Panc1 (cell line): ENCODE measurements at regions not wholly inside any gene's neighbourhood (a gene's known extent, or its start where the extent isn't known, plus 50 kb on each side); places are given as distances from the start of the nearest gene placed in this dataset.

Experiments used
- ATAC-seq: fragments of 200-7000 bp; cut with Tn5 transposase; 2 replicates; pipeline ENCODE4 v1.9.1; 2020; ENCODE audit warnings: mild to moderate bottlenecking, moderate library complexity
- BruUV-seq: library from RNA; stranded (reverse); fragments of 400-500 nt; replicated peaks from 2 replicates; lab custom pipeline; 2021; lab: Mats Ljungman, UMichigan
- CTCF ChIA-PET: fragments of 300-600 bp; sonication (Branson Sonifier 250); formaldehyde crosslinking; loops from one replicate; lab custom pipeline; 2022; ENCODE audit warnings: antibody characterized with exemption; lab: Charles Lee
- POLR2A ChIA-PET: fragments of 300-600 bp; sonication (Branson Sonifier 250); formaldehyde crosslinking; loops from one replicate; lab custom pipeline; 2022; ENCODE audit warnings: antibody characterized with exemption; lab: Charles Lee
- DNase-seq: peaks from one replicate; pipeline ENCODE4 v3.0.0-alpha.2; 2010; ENCODE audit warnings: low read depth, low spot score
- H3K27ac ChIP-seq: 2 replicates; pipeline ENCODE4 v1.5.1; 2011; ENCODE audit warnings: mild to moderate bottlenecking, low read length, inconsistent platforms
- H3K27me3 ChIP-seq: fragments of 200-500 bp; sonication (Bioruptor generic); 2 replicates; pipeline ENCODE4 v1.6.0; 2014; ENCODE audit warnings: low read length, inconsistent platforms; ENCODE audit not compliant: control insufficient read depth, insufficient read depth
- H3K36me3 ChIP-seq: fragments of 200-500 bp; sonication (Bioruptor generic); 2 replicates; pipeline ENCODE4 v1.5.1; 2014; ENCODE audit warnings: inconsistent platforms, mild to moderate bottlenecking, low read length, moderate library complexity; ENCODE audit not compliant: control insufficient read depth, insufficient read depth
- H3K4me1 ChIP-seq: 2 replicates; pipeline ENCODE4 v1.5.1; 2011; ENCODE audit warnings: inconsistent platforms, mild to moderate bottlenecking, low read length, moderate library complexity; ENCODE audit not compliant: control insufficient read depth, insufficient read depth
- H3K4me3 ChIP-seq, 2 experiments: 2 replicates each; pipeline ENCODE4 v1.5.1; 2011 to 2012; ENCODE audit warnings: low read depth in 2 of 2, low read length in 2 of 2, mild to moderate bottlenecking in 2 of 2, inconsistent platforms in 1 of 2, moderate library complexity in 1 of 2
- H3K9me3 ChIP-seq: fragments of 200-500 bp; sonication (Bioruptor generic); 2 replicates; pipeline ENCODE4 v1.5.1; 2014; ENCODE audit warnings: low read depth, mild to moderate bottlenecking, inconsistent platforms, low read length, moderate library complexity; ENCODE audit not compliant: control insufficient read depth, insufficient read depth
- CTCF ChIP-seq: fragments of 450-650 bp; IDR thresholded peaks from 2 replicates; pipeline ENCODE4 v1.5.1; 2017; ENCODE audit warnings: mild to moderate bottlenecking
- POLR2AphosphoS5 ChIP-seq: IDR thresholded peaks from 2 replicates; pipeline ENCODE4 v1.6.1; 2012; ENCODE audit warnings: mild to moderate bottlenecking, low read depth, low read length, moderate library complexity
- REST ChIP-seq, 2 experiments: IDR thresholded peaks; 2 replicates each; pipeline ENCODE4 v1.6.1; 2011 to 2012; ENCODE audit warnings: low read depth in 2 of 2, control low read depth in 1 of 2, low read length in 1 of 2, mild to moderate bottlenecking in 1 of 2, moderate library complexity in 1 of 2; ENCODE audit not compliant: insufficient read depth in 1 of 2
- SIN3A ChIP-seq: IDR thresholded peaks from 2 replicates; pipeline ENCODE4 v1.6.1; 2012; ENCODE audit warnings: low read depth, mild to moderate bottlenecking, low read length, moderate library complexity, borderline replicate concordance; ENCODE audit not compliant: insufficient read depth
- TCF7L2 ChIP-seq: IDR thresholded peaks from 2 replicates; pipeline ENCODE4 v1.6.1; 2011; ENCODE audit warnings: mild to moderate bottlenecking, low read depth, low read length, inconsistent platforms
- in situ Hi-C: cut with HindIII; loops from 2 replicates; pipeline ENCODE4 v1.10.0; 2016; ENCODE audit warnings: low sequenced_read_pairs, low pct_unique_long_range_greater_than_20kb
- intact Hi-C: fragments of 100-400 bp; cut with micrococcal nuclease; formaldehyde crosslinking; loops from one replicate; pipeline ENCODE4 v1.10.0; 2022; ENCODE audit not compliant: unreplicated experiment

GRCh38 chr6:140138311-140139010, 764.0 kb upstream of the CITED2 start:
- in situ Hi-C loops = no loop called here
- BruUV-seq = no TSS peak
- DNase-seq (no peak), ATAC-seq (no peak; the same call in 1 of the 2 replicates)
- intact Hi-C loops = no loop called here
- Histone ChIP-seq H3K4me3 (no peak overlapping the region), H3K4me1 (no peaks in the 10 kb centered on the region), H3K36me3 (no peaks in the 10 kb centered on the region), H3K27me3 (no peaks in the 10 kb centered on the region), H3K27ac (peak overlapping the region; percentile 54; the same call in 1 of the 2 replicates), H3K9me3 (no peaks in the 10 kb centered on the region)
- ChIA-PET CTCF (no interaction called here), POLR2A (no interaction called here)
- TF ChIP-seq SIN3A (no peak), REST (IDR thresholded peaks at IDR 0.05; ENCODE audit: insufficient read depth in 1 of 2, low read depth in 2 of 2, low read length in 1 of 2) (no peak), POLR2AphosphoS5 (no peak), CTCF (no peak)

- Histone ChIP-seq H3K36me3 (no peaks in the 10 kb centered on the region), H3K4me3 (no peak overlapping the region), H3K9me3 (peaks cover 14% of the 10 kb centered on the region; the same call in 1 of the 2 replicates), H3K4me1 (no peaks in the 10 kb centered on the region), H3K27ac (no peak overlapping the region), H3K27me3 (no peaks in the 10 kb centered on the region)
- in situ Hi-C loops (no loop called here), intact Hi-C loops (no loop called here)
- TF ChIP-seq TCF7L2 (no peak), SIN3A (no peak)
- POLR2A ChIA-PET = no interaction called here
- CTCF ChIA-PET = no interaction called here
- no TSS peak for BruUV-seq
- ATAC-seq (no peak), DNase-seq (no peak)
These were observed 759.8 kb upstream of the CITED2 start for GRCh38 chr6:140134224-140134623.

GRCh38 chr6:140130074-140130473, 755.6 kb upstream of the CITED2 start:
- ATAC-seq (no peak), DNase-seq (no peak)
- Histone ChIP-seq H3K27me3 (no peaks in the 10 kb centered on the region), H3K4me3 (no peak overlapping the region), H3K27ac (no peak overlapping the region), H3K9me3 (peaks cover 16% of the 10 kb centered on the region; the same call in 1 of the 2 replicates), H3K4me1 (no peaks in the 10 kb centered on the region), H3K36me3 (no peaks in the 10 kb centered on the region)
- ChIA-PET CTCF (no interaction called here), POLR2A (no interaction called here)
- no TSS peak for BruUV-seq
- in situ Hi-C loops = no loop called here
- intact Hi-C loops = no loop called here
- no peak for TF ChIP-seq REST (IDR thresholded peaks at IDR 0.05; ENCODE audit: insufficient read depth in 1 of 2, low read depth in 2 of 2, low read length in 1 of 2)
